ENCODE measurements at regions not wholly inside any gene's neighbourhood (a gene's known extent, or its start where the extent isn't known, plus 50 kb on each side); places are given as distances from the start of the nearest gene placed in this dataset.
"Not testable (repeated sequence)": the region's sequence is repeated elsewhere in the genome, so short reads cannot be mapped to it uniquely, and the experiment has no call there.

DNA sequence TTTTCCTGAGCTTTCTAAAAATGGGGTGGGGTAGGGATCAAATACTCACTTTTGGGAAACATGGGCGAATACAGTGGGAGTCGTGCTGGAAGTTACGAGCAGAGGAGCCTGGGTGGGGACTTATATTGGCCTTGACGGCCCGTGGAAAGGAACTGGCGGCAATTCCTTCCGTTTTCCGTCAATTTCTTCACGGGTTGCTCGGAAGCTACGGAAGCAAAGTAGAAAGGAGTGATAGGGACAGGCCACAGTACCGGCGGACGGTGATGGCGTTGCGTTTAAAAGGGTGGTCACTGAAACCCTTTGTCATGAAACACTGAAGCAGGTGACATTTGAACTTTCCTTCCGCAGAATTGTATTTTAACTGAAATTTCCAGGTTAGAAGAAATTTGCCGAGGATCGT is 505.0 kb downstream of the PRIM2 start:
- not testable (repeated sequence) for TF ChIP-seq POLR2A, EP300 (IDR thresholded peaks at IDR 0.05)
- TF ChIP-seq, protein P1, sequence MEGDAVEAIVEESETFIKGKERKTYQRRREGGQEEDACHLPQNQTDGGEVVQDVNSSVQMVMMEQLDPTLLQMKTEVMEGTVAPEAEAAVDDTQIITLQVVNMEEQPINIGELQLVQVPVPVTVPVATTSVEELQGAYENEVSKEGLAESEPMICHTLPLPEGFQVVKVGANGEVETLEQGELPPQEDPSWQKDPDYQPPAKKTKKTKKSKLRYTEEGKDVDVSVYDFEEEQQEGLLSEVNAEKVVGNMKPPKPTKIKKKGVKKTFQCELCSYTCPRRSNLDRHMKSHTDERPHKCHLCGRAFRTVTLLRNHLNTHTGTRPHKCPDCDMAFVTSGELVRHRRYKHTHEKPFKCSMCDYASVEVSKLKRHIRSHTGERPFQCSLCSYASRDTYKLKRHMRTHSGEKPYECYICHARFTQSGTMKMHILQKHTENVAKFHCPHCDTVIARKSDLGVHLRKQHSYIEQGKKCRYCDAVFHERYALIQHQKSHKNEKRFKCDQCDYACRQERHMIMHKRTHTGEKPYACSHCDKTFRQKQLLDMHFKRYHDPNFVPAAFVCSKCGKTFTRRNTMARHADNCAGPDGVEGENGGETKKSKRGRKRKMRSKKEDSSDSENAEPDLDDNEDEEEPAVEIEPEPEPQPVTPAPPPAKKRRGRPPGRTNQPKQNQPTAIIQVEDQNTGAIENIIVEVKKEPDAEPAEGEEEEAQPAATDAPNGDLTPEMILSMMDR (IDR thresholded peaks at IDR 0.05): not testable (repeated sequence)
